Type B pancreatic cell (in vitro differentiated cells): ENCODE measurements at regions not wholly inside any gene's neighbourhood (a gene's known extent, or its start where the extent isn't known, plus 50 kb on each side); places are given as distances from the start of the nearest gene placed in this dataset.

Experiments used
- DNase-seq: peaks from one replicate; pipeline ENCODE4 v3.0.0; 2021; ENCODE audit warnings: mixed read lengths; ENCODE audit not compliant: unreplicated experiment; ENCODE audit errors: extremely low spot score
- H3K27ac Mint-ChIP-seq: 2 replicates; pipeline ENCODE4 v1.8.0; 2021; ENCODE audit warnings: mild to moderate bottlenecking, mixed read lengths
- H3K27me3 Mint-ChIP-seq: 2 replicates; pipeline ENCODE4 v1.8.0; 2021; ENCODE audit warnings: mixed read lengths
- H3K36me3 Mint-ChIP-seq: 2 replicates; pipeline ENCODE4 v1.8.0; 2021; ENCODE audit warnings: mixed read lengths
- H3K4me1 Mint-ChIP-seq: one replicate; pipeline ENCODE4 v1.8.0; 2021; ENCODE audit warnings: mixed read lengths; ENCODE audit not compliant: unreplicated experiment
- H3K4me3 Mint-ChIP-seq: 2 replicates; pipeline ENCODE4 v1.8.0; 2021; ENCODE audit warnings: mild to moderate bottlenecking, mixed read lengths
- H3K9me3 Mint-ChIP-seq: 2 replicates; pipeline ENCODE4 v1.8.0; 2021; ENCODE audit warnings: mixed read lengths
- TF ChIP-seq, protein P1 (sequence below): fragments of 200-600 bp; sonication (generic); conservative IDR thresholded peaks from 2 replicates; pipeline ENCODE4 v1.5.0; 2021; ENCODE audit warnings: antibody characterized with exemption, mild to moderate bottlenecking

DNA sequence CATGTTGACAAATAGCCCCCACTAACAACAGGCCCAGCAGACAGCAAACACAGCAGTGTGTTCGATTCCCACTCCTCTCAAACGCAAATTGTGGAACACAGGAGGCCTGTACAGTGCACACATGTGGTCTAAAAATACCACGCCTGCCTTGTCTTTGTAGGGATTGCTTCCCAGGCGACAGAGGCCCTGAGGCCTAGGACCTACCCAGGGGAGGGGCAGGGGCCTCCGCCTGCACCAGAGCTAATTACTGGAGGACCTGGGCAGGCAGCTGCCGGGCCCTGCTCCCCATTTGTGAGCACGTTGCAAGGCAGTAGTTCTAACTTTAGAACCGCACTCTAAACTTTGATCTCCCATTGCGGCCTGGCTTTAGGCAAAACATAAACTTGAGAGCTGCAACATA lies 316.0 kb downstream of the TXNL1 start:
- Mint-ChIP-seq H3K4me1 (peaks cover 21% of the 10 kb centered on the region), H3K36me3 (no peaks in the 10 kb centered on the region), H3K27me3 (peaks cover 2% of the 10 kb centered on the region), H3K9me3 (no peaks in the 10 kb centered on the region), H3K27ac (no peak overlapping the region), H3K4me3 (no peak overlapping the region)
- DNase-seq, result no peak
- TF ChIP-seq, protein P1, sequence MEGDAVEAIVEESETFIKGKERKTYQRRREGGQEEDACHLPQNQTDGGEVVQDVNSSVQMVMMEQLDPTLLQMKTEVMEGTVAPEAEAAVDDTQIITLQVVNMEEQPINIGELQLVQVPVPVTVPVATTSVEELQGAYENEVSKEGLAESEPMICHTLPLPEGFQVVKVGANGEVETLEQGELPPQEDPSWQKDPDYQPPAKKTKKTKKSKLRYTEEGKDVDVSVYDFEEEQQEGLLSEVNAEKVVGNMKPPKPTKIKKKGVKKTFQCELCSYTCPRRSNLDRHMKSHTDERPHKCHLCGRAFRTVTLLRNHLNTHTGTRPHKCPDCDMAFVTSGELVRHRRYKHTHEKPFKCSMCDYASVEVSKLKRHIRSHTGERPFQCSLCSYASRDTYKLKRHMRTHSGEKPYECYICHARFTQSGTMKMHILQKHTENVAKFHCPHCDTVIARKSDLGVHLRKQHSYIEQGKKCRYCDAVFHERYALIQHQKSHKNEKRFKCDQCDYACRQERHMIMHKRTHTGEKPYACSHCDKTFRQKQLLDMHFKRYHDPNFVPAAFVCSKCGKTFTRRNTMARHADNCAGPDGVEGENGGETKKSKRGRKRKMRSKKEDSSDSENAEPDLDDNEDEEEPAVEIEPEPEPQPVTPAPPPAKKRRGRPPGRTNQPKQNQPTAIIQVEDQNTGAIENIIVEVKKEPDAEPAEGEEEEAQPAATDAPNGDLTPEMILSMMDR, result no peak

DNA sequence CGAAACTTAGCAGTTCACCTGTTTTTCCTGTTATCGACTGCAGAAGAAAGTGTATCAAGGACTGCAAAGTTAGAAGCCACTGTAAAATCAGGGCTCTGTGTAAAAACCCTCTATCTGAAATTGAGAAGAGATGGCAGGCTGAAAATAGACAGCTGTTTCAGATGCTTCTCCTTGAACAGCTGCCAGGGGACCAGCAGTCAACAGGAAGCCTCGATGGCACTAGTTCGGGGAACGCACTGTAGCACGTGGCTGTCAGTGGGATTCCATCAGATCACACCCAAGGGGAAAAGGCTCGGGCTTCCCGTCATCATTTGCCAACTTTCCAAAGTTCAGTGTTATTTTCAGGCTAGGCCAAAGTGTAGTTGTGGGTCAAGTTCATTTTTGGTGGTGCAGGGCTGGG lies 316.9 kb downstream of the TXNL1 start:
- H3K27me3 Mint-ChIP-seq, result peaks cover 2% of the 10 kb centered on the region
- no peaks in the 10 kb centered on the region for H3K9me3 Mint-ChIP-seq
- TF ChIP-seq, protein P1, result no peak
- H3K27ac Mint-ChIP-seq, result no peak overlapping the region
- H3K4me1 Mint-ChIP-seq, result peaks cover 21% of the 10 kb centered on the region
- no peak overlapping the region for H3K4me3 Mint-ChIP-seq
- H3K36me3 Mint-ChIP-seq, result no peaks in the 10 kb centered on the region
- no peak for DNase-seq

DNA sequence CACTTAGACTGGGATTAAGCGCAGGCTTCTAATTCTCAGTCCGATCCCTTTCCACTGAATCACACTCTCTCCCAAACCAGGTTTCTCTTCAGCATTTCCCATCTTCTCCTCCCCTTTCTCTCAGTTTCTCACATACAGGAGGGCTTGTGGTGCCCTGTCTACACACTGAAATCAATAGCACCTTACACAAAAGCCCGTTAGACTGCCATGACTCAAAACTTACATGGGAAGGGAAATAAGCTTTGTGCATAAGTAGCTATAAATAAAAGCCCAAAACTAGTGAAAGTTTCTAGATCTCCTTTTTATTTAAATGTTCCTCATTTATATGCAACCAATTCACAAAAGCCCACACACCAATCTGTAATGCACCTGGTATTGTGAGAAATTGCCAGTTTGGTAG lies 318.4 kb downstream of the TXNL1 start:
- DNase-seq, result no peak
- no peaks in the 10 kb centered on the region for H3K9me3 Mint-ChIP-seq
- TF ChIP-seq, protein P1, result no peak
- H3K27ac Mint-ChIP-seq, result no peak overlapping the region
- no peaks in the 10 kb centered on the region for H3K36me3 Mint-ChIP-seq
- H3K4me3 Mint-ChIP-seq, result no peak overlapping the region
- peaks cover 2% of the 10 kb centered on the region for H3K27me3 Mint-ChIP-seq
- H3K4me1 Mint-ChIP-seq, result peaks cover 21% of the 10 kb centered on the region

DNA sequence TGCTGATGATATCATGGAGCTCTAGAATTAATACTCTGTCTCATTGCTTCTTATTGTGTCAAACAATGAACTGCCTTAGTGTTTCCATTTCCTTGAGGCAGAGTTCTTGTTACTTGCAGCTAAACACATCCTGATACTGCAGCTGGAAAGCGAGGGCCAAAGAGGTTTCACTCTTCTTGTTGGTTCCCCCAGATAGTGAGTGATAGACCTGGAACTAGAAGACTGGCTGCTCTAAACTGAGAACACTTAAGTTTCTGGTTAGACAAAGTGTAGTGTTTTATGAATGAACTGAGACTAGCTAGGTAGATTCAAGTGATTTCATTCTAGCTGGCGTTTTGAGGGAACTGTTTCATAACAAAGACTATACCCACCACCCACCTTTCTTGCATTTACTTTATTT lies 321.7 kb downstream of the TXNL1 start:
- Mint-ChIP-seq H3K4me1 (peaks cover 22% of the 10 kb centered on the region), H3K9me3 (no peaks in the 10 kb centered on the region), H3K36me3 (no peaks in the 10 kb centered on the region), H3K27ac (no peak overlapping the region), H3K27me3 (peaks cover 2% of the 10 kb centered on the region), H3K4me3 (no peak overlapping the region)
- no peak for DNase-seq
- TF ChIP-seq, protein P1, result no peak

DNA sequence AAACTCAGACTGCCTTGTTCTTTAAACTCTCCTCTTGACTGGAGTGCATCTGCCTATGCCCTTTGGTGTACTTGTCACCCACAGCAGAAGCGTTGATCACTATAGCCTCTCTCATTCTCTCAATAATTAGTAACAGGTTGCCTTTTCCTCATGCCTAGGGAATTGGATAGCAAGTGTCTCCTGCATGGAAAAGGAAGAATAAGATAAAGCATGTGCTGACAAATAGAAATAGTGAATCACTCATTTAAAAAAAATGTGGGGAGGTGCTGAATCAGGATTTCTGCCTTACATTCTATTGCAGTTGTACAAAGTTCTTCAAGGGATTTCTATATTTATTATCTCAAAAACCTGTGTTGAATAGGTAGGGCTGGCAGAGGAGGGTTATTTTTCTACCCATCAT lies 323.0 kb downstream of the TXNL1 start:
- Mint-ChIP-seq H3K4me3 (no peak overlapping the region), H3K27ac (no peak overlapping the region), H3K36me3 (no peaks in the 10 kb centered on the region), H3K4me1 (peaks cover 22% of the 10 kb centered on the region), H3K27me3 (peaks cover 2% of the 10 kb centered on the region), H3K9me3 (no peaks in the 10 kb centered on the region)
- DNase-seq, result no peak
- TF ChIP-seq, protein P1, result no peak

DNA sequence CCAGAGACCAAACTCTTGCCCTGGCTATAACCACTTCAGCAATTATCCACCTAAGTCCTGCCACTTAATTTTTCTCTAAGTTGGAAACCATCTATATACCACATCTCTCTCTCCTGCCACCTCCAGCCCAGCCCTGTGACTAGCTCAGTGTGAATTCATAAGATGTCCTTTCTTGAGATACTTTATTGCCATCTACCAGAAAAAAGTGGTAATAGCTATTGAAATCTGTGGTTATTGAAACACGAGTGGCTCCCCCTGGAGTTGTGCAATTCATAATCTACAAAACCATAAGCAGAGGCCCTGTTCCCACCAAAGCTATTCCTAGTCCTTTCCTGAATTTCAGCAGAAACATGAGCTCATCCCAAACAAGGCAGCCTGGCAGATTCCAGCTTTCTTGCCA lies 324.0 kb downstream of the TXNL1 start:
- Mint-ChIP-seq H3K4me1 (peaks cover 22% of the 10 kb centered on the region), H3K27ac (no peak overlapping the region), H3K36me3 (no peaks in the 10 kb centered on the region), H3K9me3 (no peaks in the 10 kb centered on the region), H3K27me3 (no peaks in the 10 kb centered on the region), H3K4me3 (no peak overlapping the region)
- TF ChIP-seq, protein P1, result no peak
- DNase-seq, result no peak
